HG02870 (cell line): ENCODE measurements at regions not wholly inside any gene's neighbourhood (a gene's known extent, or its start where the extent isn't known, plus 50 kb on each side); places are given as distances from the start of the nearest gene placed in this dataset.

Source experiments
- ATAC-seq: cut with Tn5 transposase; IDR thresholded peaks from one replicate; pipeline ENCODE4 v1.9.1; 2021; ENCODE audit warnings: mild to moderate bottlenecking, moderate library complexity; ENCODE audit not compliant: unreplicated experiment

- ATAC-seq, result no peak
Observed at GRCh38 chr10:83164156-83164555, 975.2 kb upstream of the GHITM start.

GRCh38 chr10:83165265-83165664, 974.0 kb upstream of the GHITM start:
- no peak for ATAC-seq

GRCh38 chr10:83166344-83166743, 973.0 kb upstream of the GHITM start:
- ATAC-seq, result no peak

GRCh38 chr10:83167081-83167480, 972.2 kb upstream of the GHITM start:
- no peak for ATAC-seq

GRCh38 chr10:83176901-83177300, 962.4 kb upstream of the GHITM start:
- no peak for ATAC-seq

GRCh38 chr10:83178526-83178925, 960.8 kb upstream of the GHITM start:
- ATAC-seq, result no peak

- no peak for ATAC-seq
Observed at GRCh38 chr10:83179371-83179770, 959.9 kb upstream of the GHITM start.

- ATAC-seq, result no peak
Observed at GRCh38 chr10:83182076-83182475, 957.2 kb upstream of the GHITM start.

- no peak for ATAC-seq
Observed at GRCh38 chr10:83184641-83185040, 954.7 kb upstream of the GHITM start.

- ATAC-seq, result no peak
Observed at GRCh38 chr10:83190614-83191013, 948.7 kb upstream of the GHITM start.

- ATAC-seq, result no peak
Observed at GRCh38 chr10:83193026-83193425, 946.3 kb upstream of the GHITM start.

- ATAC-seq, result no peak
Observed at GRCh38 chr10:83195021-83195420, 944.3 kb upstream of the GHITM start.

- no peak for ATAC-seq
Observed at GRCh38 chr10:83199374-83199773, 939.9 kb upstream of the GHITM start.

GRCh38 chr10:83205861-83206260, 933.4 kb upstream of the GHITM start:
- ATAC-seq, result no peak

GRCh38 chr10:83212632-83213334, 926.5 kb upstream of the GHITM start:
- no peak for ATAC-seq

GRCh38 chr10:83214136-83214535, 925.2 kb upstream of the GHITM start:
- ATAC-seq, result no peak

GRCh38 chr10:83218205-83218604, 921.1 kb upstream of the GHITM start:
- ATAC-seq, result no peak

GRCh38 chr10:83222300-83222699, 917.0 kb upstream of the GHITM start:
- ATAC-seq, result no peak

GRCh38 chr10:83222832-83223742, 916.2 kb upstream of the GHITM start:
- no peak for ATAC-seq

GRCh38 chr10:83225781-83226180, 913.5 kb upstream of the GHITM start:
- ATAC-seq, result no peak

GRCh38 chr10:83229991-83230390, 909.3 kb upstream of the GHITM start:
- no peak for ATAC-seq

GRCh38 chr10:83233691-83234090, 905.6 kb upstream of the GHITM start:
- no peak for ATAC-seq
